Stimulated activated CD4-positive, alpha-beta T cell treated with anti-CD3 and anti-CD28 coated beads, Interleukin-2, amount 100 ng/mL, for 4 hours (primary cell): ENCODE measurements at regions not wholly inside any gene's neighbourhood (a gene's known extent, or its start where the extent isn't known, plus 50 kb on each side); places are given as distances from the start of the nearest gene placed in this dataset.
"Not testable (repeated sequence)": the region's sequence is repeated elsewhere in the genome, so short reads cannot be mapped to it uniquely, and the experiment has no call there.

Source experiments
- DNase-seq: peaks from one replicate; pipeline ENCODE4 v3.0.0-alpha.2; 2020; ENCODE audit warnings: low read depth

DNA sequence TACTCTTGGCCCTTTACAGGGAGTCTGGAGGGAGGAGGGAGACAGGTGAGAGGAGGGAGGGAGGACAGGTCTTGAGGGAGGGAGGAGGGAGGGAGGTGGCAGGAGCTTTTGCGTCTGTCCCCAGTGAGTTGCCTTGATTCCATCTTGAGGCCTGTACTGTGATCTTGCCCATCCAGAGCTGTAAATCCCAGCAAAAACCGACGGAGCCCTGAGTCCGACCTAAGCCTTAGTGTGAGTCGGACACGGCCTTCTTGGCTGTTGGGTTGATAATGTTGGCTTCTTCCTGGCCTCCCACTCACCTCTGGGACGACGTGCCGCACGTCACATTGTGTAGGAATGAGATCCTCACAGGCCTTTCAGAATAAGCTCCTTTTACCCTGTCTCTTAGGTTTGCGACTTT lies 72.5 kb downstream of the RGS12 start:
- no peak for DNase-seq

DNA sequence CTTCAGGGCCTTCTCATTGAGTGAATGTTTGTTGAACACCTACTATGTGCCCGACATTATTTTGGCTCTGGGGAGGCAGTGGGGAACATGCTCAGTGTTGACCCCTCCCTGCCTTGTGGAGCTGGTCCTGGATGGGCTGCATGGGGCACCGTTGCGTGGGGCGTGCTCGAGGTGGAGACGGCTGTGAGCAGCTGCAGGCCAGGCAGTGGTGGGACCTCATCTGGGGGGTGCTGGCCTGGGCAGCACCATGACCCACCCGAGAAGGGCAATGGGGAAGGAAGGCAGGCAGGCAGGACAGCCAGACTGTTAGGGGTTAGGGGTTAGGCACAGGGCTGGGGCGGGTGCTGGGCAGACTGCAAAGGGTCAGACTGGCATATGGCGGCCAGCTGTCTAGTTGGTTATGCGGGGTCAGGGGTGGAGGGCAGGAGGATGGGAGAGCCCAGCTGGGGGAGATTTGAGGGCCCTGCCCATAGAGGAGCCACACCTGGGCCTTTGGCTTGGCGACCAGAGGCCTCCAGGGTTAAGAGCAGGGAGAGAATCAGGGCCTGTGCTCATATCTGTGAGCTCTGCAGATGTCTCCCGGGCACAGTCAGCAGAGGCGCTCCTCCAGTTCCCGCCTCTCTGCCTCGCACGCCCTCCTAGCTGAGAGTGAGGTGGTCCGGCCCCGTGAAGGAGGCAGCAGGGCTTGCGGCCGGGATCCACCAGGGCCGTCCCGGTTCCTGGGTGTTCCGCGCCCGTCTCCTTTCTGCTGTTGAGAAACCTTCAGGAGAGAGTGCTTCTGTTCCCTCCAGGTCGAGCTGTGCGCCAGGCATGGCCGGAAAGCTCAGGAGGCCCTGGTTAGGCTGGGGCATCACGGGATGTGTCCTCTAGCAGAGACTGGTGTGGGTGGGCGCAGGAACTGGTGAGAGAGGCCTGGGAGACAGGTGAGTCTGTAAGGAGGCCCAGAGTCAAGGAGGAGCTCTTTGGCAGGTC lies 73.3 kb downstream of the RGS12 start:
- no peak for DNase-seq

DNA sequence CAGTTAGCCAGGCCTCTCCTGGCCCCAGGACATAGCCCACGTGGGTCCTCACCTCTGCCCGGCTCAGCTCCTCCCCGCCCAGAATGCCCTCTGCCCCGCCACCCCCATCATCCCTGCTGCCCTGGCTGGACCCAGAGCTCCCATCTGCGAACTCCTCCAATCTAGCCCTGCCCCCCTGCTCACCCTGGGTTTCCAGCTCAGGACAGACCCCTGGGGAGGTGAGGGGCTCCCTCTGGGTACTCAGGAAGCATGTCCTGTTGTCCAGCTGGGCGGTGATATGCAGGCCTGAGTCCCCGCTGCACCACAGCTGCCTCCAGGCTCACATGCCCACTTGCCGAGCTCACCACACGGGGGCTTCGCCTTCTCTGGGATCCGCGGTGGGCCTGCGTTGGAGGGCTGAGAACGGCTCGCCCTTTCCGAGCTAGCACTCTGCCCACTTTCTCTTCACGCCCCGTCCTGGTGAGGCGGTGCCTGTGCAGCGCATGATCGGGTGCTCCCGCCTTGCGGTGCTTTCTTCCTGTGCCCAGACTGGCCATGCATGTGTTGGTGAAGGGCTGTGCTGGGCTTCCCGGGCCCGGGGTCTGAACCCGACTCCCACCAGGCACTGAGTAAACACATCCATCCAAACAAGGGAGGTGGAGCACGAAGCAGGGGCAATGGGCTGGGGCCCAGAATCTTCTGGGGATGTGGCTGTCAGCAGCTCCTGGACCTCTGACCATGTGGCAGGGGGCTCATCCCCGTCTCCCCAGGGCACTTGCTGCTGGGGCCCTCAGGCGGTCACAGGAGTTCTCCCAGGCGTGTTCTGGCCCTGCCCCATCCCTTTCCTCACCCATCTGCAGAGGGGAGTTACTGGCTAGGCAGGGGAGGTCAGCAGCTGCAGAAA lies 74.3 kb downstream of the RGS12 start:
- no peak for DNase-seq

DNA sequence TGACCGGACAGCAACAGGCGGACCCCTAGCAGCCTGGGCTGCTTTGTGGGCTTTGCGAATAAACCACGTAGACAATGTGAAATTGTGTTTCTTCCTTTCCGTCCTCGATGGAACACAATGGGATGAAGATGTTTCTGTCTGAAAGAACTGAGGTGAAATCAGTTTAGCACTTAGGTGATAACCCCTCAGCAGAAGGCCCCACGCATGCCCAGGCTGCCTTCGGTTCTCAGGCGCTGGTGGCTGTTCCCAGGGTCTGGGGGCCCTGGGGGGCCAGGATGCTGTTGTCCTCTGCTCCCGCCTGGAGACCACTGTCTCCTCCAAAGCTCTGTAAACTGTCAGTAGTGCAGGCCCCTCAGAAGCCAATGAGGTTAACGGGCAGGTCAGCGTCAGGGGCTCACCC lies 73.9 kb upstream of the HGFAC start:
- no peak for DNase-seq

DNA sequence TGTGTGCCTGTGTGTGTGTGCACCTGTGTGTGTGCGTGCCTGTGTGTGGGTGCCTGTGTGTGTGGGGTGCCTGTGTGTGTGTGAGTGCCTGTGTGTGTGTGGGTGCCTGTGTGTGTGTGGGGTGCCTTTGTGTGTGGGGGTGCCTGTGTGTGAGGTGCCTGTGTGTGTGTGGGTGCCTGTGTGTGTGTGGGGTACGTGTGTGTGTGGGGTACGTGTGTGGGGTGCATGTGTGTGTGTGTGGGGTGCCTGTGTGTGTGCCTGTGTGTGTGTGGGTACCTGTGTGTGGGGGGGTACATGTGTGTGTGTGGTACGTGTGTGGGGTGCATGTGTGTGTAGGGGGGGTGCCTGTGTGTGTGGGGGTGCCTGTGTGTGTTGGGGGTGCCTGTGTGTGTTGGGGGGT lies 73.4 kb upstream of the HGFAC start:
- DNase-seq: no peak

DNA sequence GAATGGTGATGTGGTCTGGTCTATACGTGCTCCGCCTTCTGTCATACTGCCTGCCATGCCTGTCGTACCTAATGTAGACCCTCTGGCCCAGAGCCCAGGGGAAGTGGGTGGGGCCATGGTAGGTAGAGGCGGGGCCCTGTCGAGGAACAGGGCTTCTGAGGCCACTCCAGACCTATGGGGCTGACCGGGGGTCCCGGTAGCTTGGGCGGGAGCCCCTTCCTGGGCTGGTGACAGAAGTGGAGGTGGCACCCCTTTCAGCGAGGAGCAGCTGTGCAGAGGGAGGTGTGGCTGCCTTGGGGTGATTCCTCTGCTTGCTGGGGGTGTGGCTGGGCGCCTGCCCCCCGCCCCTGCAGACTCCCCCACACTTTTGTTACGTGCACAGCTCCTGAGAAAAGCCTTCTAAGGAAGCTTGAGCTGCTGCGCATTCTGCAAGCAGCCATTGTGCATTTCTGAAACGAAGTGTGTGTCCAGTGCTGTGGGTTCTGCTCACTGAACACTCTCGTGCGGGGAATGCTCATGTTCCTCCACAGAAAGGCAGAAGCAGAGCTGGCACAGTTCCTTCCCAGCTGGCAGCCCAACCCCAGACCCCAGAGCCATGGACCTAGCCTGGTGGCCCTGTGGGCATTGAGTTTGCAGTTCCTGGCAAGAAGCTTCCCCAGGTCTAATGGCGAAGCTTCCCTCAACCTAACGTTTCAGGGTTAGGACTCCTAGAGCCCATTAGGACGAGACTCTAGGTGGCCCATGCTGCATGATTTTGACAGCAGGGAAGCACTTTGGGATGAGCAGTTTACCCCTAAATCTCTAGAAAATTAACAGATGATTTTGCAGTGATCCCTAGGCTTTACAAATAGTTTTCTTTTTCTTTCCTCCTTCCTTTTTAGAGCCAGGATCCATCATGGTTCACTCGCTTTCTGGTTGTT lies 72.7 kb upstream of the HGFAC start:
- DNase-seq: no peak

DNA sequence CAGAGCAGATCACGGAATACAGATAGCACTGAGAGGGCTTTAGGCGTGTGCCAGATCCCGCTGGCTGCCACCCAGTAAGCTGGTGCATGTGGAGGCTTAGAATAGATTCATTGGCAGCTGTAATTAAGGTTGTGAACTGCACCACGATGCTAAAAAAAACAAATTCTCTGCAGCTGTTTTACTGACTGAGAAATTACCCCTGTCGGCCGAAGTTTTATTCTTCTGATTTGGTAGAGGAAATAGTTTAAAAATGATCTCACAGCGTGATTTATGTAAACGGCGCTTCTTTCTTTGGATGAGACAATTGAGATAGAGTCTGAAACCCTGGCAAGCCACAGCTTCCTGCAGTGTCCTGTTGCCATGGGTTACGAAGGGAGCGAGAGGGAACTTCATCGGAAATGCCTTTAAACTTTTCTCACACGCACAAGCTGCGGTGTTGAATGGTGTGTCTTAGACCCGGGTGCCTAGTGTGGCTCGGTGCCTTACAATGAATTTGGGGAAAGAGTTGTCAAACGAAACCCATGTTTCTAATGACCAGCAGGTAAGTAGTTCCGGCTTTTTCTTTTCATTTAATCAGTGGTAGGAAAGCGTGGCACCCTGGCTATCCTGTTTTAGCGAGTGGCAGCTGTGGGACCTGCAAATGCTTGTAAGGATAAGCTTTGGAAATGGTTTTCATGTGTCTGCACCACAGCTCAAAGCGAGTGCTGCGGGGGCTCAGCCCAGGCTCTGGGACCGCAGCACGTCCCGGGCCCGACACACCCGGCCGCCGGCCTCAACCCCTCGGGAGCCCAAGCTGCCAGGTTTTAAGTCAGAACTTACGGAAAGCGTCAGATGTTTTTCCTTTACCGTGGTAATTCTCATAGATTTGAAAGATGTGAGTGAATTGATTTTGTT lies 71.7 kb upstream of the HGFAC start:
- DNase-seq: no peak

DNA sequence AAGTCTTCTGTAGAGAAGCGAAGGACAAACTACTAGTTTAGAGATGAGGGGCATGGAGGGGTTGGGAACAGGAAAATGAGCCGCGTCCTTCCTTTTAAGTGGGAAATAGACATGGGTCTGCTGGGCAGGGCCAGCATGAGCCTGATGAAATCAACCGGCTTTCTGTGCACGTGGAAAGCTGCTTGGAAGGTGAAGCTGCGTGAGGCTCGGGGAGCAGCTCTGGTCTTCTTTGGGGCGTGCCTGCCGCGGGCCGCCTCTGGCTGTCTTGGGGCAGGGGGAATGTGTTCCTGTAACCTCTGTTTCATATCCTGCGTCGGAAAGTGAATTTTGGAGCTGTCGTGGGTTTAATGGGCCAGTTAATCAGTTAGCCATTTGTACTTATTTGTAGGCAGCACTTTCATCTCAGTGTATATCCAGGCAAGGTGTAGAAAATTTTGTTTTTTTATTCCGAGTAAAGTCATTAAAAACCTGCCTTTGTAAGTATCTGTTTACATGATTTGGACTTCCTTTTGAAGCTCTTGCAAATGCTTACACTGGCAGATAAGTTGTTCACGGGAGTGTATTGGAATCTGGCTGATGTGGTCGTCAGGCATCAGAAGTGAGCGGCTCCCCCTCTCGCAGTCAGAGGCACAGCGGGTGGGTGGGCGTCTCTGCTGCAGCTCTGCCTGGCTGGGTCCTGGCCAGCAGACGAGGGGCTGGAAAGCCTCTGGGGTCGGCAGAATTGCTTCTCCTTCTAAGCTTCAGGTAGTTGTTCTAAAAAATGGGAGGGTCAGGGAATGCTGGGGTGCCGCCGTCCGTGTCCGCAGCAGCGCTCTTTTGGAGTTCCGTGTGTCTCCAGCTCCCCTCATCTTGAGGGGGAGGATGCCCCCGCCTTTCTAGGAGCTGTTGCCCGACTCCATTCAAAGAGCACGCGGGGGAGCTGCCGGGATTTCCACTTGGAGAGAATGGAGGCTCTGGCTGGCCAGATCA lies 70.5 kb upstream of the HGFAC start:
- no peak for DNase-seq

DNA sequence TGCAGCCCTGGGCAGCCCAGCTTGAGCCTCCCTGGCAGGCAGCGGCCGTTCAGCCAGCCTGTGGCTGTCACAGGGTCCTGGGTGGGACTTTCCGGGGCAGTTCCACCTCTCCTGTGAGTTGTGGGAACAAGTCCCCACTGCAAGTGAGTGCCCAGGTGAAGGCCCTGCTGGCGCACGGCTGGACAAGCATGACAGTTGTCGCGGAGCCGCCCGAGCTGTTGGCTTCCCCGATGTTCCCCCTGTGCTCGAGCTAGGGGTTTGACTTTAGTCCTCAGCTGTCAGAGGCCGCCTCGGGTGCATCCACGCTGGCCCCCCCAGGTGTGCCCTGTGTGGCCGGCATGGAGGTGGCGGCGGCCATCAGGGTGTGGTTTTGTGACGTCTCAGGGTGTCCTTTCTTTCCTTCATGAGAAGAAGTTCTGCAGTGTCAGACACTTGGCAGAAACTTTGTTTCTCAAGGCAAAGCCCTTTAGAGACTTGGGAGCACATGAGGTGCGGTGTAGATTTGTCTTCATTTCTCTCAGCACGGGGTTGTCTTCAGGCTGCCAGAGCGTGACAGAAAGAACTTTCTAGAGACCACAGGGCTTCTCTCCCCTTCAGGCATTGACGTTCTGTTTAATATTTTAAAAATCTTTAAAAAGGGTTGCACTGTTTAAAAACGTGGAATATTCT lies 69.4 kb upstream of the HGFAC start:
- no peak for DNase-seq

DNA sequence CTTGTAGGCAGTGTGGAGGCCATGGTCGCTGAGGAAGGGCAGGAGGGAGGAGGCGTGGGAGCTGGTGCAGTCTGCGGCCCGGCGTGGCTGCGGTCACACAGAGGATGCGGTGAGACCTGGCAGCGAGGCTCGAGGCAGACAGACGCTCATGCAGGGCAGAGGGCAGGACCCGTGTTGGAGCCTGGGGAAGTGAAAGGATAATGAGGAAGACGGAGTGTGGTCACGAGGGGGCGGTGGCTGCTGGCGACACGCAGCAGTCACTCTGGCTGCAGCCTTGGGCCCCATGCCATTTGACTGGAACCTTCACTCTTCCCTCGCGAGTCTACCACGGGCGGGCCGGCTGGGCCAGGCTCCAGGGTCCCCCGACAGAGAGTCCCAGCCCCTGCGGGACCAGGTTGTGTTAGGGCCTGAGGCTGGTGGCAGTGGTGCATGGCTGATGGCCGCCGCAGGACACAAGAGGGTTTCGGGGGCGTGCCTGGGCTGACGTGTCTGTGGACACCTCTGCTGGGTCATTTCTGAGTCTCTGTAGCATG lies 68.8 kb upstream of the HGFAC start:
- DNase-seq: no peak

DNA sequence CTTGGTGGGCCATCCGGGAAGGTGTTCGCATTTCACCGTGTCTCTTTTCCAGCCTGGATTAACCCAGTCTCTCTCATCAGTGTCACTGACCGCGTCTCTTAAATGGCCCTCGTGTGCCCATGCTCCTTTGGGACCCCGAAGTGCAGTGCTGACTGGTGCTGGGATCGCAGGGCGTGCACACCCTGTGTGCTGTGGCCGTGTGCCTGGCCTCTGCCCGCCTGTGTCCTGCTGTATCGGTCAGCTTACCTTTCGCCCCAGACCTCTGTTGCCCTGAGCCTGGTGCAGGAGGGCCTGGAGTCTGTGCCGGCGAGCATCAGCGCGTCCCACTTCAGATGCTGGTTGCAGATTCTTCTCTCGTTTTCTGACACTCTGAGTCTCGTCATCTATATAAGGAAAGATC lies 68.3 kb upstream of the HGFAC start:
- DNase-seq: no peak

DNA sequence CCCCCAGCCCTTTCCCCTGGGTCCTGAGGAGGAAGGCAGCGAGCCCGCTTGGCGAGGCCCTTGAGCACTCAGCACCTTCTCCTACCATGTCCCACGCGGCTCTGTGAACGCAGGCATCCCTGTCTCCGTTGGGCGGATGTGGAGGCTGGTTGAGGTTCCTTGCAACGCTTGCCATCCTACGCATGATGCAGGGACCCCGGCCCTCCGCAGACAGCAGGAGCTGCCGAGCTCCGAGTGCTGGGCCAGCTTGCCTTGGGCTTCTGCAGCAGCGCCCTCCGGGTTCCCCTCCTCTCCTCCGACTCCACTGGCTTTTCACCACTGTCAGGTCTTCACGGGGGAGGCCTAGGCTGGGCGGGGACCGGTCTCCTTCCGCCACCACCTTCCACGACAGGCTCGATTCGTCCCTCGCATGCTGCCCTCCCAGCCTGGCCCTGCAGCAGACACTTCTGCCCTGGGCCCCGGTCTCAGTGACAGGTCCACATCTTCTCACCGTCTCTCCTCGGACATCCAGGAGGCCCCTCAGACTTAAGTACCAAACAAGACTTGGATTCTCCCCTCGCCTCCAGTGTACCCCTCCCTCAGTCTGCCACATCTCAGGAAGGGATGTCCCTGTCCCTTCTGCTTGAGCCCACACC lies 67.6 kb upstream of the HGFAC start:
- no peak for DNase-seq

DNA sequence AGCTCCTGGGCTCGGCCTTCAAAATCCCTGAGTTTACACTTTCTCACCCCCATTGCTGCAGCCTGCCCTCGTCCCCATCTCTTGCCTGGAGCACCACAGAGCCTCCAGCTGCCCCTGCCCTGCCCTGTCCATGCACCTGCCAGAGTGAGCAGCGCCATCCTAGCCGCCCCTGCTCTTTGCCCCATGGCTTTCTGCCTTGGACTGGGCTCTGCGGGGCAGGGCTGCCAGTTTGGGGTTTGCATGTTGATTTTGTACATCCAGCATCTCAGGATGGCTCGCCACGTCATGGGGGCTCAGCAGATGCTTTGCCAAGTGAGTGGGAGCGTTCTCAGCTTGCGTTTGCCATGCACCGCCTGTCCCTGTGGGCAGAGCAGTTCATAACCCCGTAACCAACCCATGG lies 67.1 kb upstream of the HGFAC start:
- no peak for DNase-seq

DNA sequence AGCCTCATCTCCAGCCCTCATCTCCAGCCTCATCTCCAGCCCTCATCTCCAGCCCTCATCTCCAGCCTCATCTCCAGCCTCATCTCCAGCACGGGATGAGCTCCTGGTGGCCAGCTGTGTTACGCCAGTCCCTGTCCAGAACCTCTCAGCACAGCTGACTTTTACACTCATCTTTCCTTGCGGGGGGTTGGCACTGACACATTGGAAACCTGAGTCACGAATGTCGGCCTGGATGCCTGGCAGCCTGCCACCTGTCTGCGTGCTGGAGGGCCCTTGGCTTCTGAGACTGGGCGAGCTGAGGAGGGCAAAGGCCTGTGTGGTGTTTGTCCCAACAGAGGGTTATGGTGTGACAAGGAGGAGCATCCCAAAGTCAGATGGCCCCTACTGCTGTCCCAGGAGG lies 66.1 kb upstream of the HGFAC start:
- DNase-seq: no peak

DNA sequence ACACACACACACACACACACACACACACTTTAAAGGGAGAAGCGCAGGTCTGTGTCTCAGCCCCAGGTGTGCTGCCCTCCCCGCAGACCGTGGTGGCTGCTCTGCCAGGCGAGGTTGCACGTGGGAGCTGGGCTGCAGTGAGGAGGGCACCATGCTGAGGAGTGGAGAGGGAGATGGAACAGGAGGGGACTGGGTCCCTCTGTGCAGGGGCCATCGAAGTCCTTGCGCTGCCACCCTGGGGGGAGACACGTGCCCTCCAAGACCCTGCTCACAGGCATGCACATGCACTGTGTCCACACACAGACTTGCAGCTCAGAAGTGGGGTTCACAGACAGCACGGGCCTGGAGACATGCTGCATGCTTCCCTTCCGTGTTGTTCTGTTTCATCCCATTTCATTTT lies 65.5 kb upstream of the HGFAC start:
- no peak for DNase-seq

DNA sequence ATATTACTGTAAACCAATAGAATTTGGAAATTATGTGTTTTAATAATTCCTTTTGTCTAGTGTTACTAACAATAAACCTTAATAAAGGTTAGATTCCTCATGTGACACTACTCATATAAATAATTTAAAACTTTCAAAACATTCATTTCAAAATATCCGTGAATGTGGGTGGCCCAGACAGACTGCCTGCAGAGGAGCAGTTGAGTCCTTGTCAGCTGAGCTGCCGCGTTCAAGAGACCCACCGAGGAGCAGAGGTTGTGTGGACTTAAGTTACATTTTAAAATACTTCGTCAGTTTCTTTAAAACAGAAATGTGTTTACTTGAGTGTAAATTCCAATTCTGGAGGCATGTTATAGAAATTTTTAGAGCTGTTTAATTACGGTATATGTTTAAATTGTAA lies 64.2 kb upstream of the HGFAC start:
- DNase-seq: no peak

DNA sequence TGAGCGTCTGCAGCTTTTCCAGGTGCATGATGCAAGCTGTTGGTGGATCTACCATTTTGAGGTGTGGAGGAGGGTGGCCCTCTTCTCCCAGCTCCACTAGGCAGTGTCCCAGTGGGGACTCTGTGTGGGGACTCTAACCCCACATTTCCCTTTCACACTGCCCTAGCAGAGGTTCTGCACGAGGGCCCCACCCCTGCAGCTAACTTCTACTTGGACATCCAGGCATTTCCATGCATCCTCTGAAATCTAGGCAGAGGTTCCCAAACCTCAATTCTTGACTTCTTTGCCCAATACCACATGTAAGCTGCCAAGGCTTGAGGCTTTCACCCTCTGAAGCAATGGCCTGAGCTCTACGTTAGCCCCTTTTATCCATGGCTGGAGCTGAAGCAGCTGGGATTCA lies 61.4 kb upstream of the HGFAC start:
- not testable (repeated sequence) for DNase-seq

DNA sequence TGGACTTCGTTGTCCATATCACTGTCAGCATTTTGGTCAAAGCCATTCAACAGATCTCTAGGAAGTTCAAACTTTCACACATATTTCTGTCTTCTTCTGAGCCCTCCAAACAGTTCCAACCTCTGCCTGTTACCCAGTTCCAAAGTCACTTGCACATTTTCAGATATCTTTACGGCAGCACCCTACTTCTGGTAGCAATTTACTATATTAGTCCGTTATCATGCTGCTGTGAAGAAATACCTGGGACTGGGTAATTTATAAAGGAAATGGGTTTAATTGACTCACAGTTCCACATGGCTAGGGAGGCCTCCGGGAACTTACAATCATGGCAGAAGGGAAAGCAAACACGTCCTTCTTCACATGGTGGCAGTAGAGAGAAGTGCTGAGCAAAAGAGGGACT lies 60.6 kb upstream of the HGFAC start:
- not testable (repeated sequence) for DNase-seq
